ENCODE measurements at regions not wholly inside any gene's neighbourhood (a gene's known extent, or its start where the extent isn't known, plus 50 kb on each side); places are given as distances from the start of the nearest gene placed in this dataset.

- TF ChIP-seq CTCF (IDR thresholded peaks at IDR 0.05): no peak
Observed at GRCh38 chr3:150061288-150062024, 90.8 kb upstream of the PFN2 start.

GRCh38 chr3:150059729-150060128, 89.0 kb upstream of the PFN2 start:
- no peak for TF ChIP-seq CTCF (IDR thresholded peaks at IDR 0.05)

GRCh38 chr3:150059241-150059640, 88.5 kb upstream of the PFN2 start:
- TF ChIP-seq CTCF (IDR thresholded peaks at IDR 0.05): no peak

- no peak for TF ChIP-seq CTCF (IDR thresholded peaks at IDR 0.05)
Observed at GRCh38 chr3:150057227-150057626, 86.5 kb upstream of the PFN2 start.

DNA sequence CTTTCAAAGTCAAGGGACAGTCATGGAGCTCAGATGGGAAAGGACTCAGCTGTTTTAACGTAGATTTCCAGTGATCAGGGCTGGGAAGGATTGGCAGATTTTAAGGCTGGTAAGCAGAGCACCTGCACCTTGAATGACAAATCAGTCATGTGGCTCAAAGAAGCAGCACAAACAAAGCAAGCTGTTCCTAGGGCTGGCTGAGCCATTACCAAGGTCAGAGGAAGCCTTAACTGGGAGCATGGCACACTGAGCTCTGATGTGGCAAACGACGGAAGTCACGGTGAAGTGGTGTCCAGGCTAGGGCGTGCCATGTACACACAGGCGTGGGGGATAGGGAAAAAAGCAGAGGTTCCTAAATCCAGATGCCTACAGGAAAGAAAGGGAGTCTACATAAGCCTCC, 84.6 kb upstream of the PFN2 start:
- TF ChIP-seq CTCF (IDR thresholded peaks at IDR 0.05): no peak

DNA sequence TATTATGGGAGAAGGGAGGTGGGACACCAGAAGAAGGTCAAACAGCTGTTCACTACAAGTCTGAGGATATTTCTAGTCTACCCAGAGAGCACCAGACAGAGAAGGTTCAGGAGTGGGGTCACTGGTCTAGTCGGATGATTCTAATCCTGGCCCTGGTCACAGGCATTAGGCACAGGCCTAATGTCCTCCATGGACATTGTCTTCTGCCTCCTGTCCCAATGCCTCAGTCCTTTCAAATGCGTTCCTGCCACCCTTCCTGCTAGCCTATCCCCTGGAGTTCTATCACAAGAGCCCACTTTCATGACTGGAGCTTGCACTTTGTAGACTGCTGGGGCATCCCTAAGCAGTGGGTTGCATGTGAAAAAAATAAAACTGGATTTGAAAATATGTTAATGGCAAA, 83.9 kb upstream of the PFN2 start:
- TF ChIP-seq CTCF (IDR thresholded peaks at IDR 0.05): no peak

DNA sequence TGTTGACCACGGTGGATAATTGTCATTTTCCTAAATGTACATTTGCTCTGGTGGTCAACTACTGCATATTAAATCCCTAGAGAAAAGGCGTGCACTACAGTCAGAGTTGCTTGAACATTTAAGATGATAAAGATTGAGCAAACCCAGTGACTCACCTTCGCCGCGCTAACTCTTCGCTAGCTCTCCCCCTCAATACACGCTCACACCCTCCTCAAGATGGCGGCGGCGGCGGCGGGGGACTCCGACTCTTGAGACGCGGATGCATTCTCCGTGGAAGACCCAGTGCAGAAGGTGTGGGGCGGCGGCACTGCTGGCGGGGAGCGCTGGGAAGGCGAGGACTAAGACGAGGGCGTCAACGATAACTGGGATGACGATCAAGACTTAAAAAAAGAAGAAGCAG, 79.8 kb upstream of the PFN2 start:
- no peak for TF ChIP-seq CTCF (IDR thresholded peaks at IDR 0.05)

- TF ChIP-seq CTCF (IDR thresholded peaks at IDR 0.05): no peak
Observed at GRCh38 chr3:150049317-150049716, 78.6 kb upstream of the PFN2 start.

Data from LNCAP (cell line).